ENCODE measurements at regions not wholly inside any gene's neighbourhood (a gene's known extent, or its start where the extent isn't known, plus 50 kb on each side); places are given as distances from the start of the nearest gene placed in this dataset.

- TF ChIP-seq CTCF (conservative IDR thresholded peaks at IDR 0.05; ENCODE audit: low read depth, low read length) = no peak
- no peak for TF ChIP-seq MAFK (IDR thresholded peaks at IDR 0.05; ENCODE audit: low read depth, low read length)
- TF ChIP-seq CHD1 (IDR thresholded peaks at IDR 0.05; ENCODE audit: low read depth, low read length) = no peak
Measured at GRCh38 chr2:207412787-207413310, 116.9 kb upstream of the CREB1 start.

Measured in IMR-90 (cell line).